ENCODE measurements at regions not wholly inside any gene's neighbourhood (a gene's known extent, or its start where the extent isn't known, plus 50 kb on each side); places are given as distances from the start of the nearest gene placed in this dataset.

DNA sequence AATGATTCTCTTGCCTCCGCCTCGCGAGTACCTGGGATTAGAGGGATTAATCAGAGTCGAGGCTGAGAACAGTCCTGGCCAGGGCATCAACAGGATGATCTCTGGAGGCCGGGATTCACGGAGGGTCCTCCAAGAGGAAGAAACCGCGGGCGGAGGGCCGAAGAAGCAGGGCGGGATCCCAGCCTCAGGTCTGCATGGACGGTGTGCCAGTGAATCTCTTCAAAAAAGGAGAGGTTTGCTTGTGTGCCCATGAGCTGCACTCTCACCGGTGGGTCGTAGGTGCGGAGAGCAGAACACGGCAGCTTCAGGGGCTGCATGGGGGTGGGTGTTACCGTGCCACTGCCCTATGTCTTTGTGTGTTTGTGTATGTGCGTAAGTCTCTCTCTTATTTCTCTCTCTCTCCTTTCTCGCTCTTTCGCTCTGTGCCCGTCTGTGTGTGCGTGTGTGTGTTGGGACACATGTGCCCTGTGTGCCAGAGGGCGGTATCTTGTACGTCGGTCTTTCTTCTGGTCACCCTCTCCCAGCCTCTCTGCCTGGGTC is 768.2 kb upstream of the ALG10B start:
- TF ChIP-seq FOXM1 (IDR thresholded peaks at IDR 0.05; ENCODE audit: low read depth) (no peak), FOXM1 (CRISPR knock-in tag; IDR thresholded peaks at IDR 0.05; ENCODE audit: low read depth) (no peak), CHD4 (IDR thresholded peaks at IDR 0.05; ENCODE audit: insufficient read depth, insufficient replicate concordance, low read depth, low read length, poor library complexity, severe bottlenecking) (no peak), ZC3H11A (IDR thresholded peaks at IDR 0.05; ENCODE audit: low read depth, low read length) (no peak), ZNF263 (CRISPR knock-in tag; IDR thresholded peaks at IDR 0.05; ENCODE audit: borderline replicate concordance) (no peak), ZNF3 (CRISPR knock-in tag; IDR thresholded peaks at IDR 0.05) (no peak), ZNF311 (CRISPR knock-in tag; IDR thresholded peaks at IDR 0.05) (no peak), SAFB2 (IDR thresholded peaks at IDR 0.05; ENCODE audit: borderline replicate concordance, low read depth, low read length, severe bottlenecking) (no peak), CBFB (CRISPR knock-in tag; IDR thresholded peaks at IDR 0.05) (no peak), SMARCB1 (IDR thresholded peaks at IDR 0.05; ENCODE audit: insufficient read length, low read depth) (no peak), NFATC3 (IDR thresholded peaks at IDR 0.05) (no peak), TEAD4 (IDR thresholded peaks at IDR 0.05; ENCODE audit: low read length) (no peak), TEAD4 (CRISPR knock-in tag; IDR thresholded peaks at IDR 0.05; ENCODE audit: borderline replicate concordance) (no peak)
- TF ChIP-seq, protein P1, sequence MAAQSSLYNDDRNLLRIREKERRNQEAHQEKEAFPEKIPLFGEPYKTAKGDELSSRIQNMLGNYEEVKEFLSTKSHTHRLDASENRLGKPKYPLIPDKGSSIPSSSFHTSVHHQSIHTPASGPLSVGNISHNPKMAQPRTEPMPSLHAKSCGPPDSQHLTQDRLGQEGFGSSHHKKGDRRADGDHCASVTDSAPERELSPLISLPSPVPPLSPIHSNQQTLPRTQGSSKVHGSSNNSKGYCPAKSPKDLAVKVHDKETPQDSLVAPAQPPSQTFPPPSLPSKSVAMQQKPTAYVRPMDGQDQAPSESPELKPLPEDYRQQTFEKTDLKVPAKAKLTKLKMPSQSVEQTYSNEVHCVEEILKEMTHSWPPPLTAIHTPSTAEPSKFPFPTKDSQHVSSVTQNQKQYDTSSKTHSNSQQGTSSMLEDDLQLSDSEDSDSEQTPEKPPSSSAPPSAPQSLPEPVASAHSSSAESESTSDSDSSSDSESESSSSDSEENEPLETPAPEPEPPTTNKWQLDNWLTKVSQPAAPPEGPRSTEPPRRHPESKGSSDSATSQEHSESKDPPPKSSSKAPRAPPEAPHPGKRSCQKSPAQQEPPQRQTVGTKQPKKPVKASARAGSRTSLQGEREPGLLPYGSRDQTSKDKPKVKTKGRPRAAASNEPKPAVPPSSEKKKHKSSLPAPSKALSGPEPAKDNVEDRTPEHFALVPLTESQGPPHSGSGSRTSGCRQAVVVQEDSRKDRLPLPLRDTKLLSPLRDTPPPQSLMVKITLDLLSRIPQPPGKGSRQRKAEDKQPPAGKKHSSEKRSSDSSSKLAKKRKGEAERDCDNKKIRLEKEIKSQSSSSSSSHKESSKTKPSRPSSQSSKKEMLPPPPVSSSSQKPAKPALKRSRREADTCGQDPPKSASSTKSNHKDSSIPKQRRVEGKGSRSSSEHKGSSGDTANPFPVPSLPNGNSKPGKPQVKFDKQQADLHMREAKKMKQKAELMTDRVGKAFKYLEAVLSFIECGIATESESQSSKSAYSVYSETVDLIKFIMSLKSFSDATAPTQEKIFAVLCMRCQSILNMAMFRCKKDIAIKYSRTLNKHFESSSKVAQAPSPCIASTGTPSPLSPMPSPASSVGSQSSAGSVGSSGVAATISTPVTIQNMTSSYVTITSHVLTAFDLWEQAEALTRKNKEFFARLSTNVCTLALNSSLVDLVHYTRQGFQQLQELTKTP (IDR thresholded peaks at IDR 0.05; ENCODE audit: low read depth in 1 of 2, partially characterized antibody in 2 of 2), result no peak
- TF ChIP-seq, protein P2, sequence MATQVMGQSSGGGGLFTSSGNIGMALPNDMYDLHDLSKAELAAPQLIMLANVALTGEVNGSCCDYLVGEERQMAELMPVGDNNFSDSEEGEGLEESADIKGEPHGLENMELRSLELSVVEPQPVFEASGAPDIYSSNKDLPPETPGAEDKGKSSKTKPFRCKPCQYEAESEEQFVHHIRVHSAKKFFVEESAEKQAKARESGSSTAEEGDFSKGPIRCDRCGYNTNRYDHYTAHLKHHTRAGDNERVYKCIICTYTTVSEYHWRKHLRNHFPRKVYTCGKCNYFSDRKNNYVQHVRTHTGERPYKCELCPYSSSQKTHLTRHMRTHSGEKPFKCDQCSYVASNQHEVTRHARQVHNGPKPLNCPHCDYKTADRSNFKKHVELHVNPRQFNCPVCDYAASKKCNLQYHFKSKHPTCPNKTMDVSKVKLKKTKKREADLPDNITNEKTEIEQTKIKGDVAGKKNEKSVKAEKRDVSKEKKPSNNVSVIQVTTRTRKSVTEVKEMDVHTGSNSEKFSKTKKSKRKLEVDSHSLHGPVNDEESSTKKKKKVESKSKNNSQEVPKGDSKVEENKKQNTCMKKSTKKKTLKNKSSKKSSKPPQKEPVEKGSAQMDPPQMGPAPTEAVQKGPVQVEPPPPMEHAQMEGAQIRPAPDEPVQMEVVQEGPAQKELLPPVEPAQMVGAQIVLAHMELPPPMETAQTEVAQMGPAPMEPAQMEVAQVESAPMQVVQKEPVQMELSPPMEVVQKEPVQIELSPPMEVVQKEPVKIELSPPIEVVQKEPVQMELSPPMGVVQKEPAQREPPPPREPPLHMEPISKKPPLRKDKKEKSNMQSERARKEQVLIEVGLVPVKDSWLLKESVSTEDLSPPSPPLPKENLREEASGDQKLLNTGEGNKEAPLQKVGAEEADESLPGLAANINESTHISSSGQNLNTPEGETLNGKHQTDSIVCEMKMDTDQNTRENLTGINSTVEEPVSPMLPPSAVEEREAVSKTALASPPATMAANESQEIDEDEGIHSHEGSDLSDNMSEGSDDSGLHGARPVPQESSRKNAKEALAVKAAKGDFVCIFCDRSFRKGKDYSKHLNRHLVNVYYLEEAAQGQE (IDR thresholded peaks at IDR 0.05; ENCODE audit: borderline replicate concordance), result no peak
- TF ChIP-seq, protein P2 (CRISPR knock-in tag; IDR thresholded peaks at IDR 0.05; ENCODE audit: low read depth), result no peak
